Stimulated activated naive B cell treated with anti-CD40 and anti-IgM and Interleukin-4, amounts not matched to agents 10 μg/mL and 1 μg/mL and 100 μg/mL, for 72 hours (primary cell): ENCODE measurements at regions not wholly inside any gene's neighbourhood (a gene's known extent, or its start where the extent isn't known, plus 50 kb on each side); places are given as distances from the start of the nearest gene placed in this dataset.
"Not testable (repeated sequence)": the region's sequence is repeated elsewhere in the genome, so short reads cannot be mapped to it uniquely, and the experiment has no call there.

Experiments
- ATAC-seq, 2 donors: fragments of 150-1000 bp; cut with Tn5 transposase; replicated peaks; 2 replicates each; pipeline ENCODE4 v1.10.0; 2021; ENCODE audit warnings: moderate library complexity in 1 of 2
- DNase-seq: peaks from one replicate; pipeline ENCODE4 v3.0.0; 2021
- H3K27ac Mint-ChIP-seq: one replicate; pipeline ENCODE4 v1.8.0; 2022; ENCODE audit warnings: mild to moderate bottlenecking, mixed read lengths
- H3K27me3 Mint-ChIP-seq, 2 donors: one replicate each; pipeline ENCODE4 v1.8.0; 2022; ENCODE audit warnings: mixed read lengths in 2 of 2
- H3K36me3 Mint-ChIP-seq, 2 donors: one replicate each; pipeline ENCODE4 v1.8.0; 2022; ENCODE audit warnings: mixed read lengths in 2 of 2, mild to moderate bottlenecking in 1 of 2
- H3K4me1 Mint-ChIP-seq, 2 donors: one replicate each; pipeline ENCODE4 v1.8.0; 2022; ENCODE audit warnings: mixed read lengths in 2 of 2, mild to moderate bottlenecking in 1 of 2
- H3K4me3 Mint-ChIP-seq, 2 donors: one replicate each; pipeline ENCODE4 v1.8.0; 2022; ENCODE audit warnings: mild to moderate bottlenecking in 2 of 2, mixed read lengths in 2 of 2, moderate library complexity in 1 of 2
- H3K9me3 Mint-ChIP-seq, 2 donors: one replicate each; pipeline ENCODE4 v1.8.0; 2022; ENCODE audit warnings: mixed read lengths in 2 of 2, mild to moderate bottlenecking in 1 of 2

- no peaks in the 10 kb centered on the region for H3K27me3 Mint-ChIP-seq
- no peak overlapping the region for H3K4me3 Mint-ChIP-seq
- no peaks in the 10 kb centered on the region for H3K4me1 Mint-ChIP-seq
- no peaks in the 10 kb centered on the region for H3K36me3 Mint-ChIP-seq
- DNase-seq (no peak), ATAC-seq (no peak)
- no peak overlapping the region for H3K27ac Mint-ChIP-seq
- peaks cover 4 to 7% of the 10 kb centered on the region in 2 donors for H3K9me3 Mint-ChIP-seq
Observed at GRCh38 chr14:38556252-38556651, 300.4 kb upstream of the CLEC14A start.

GRCh38 chr14:38554026-38554425 is 298.1 kb upstream of the CLEC14A start:
- Mint-ChIP-seq H3K9me3 (peaks cover 3 to 4% of the 10 kb centered on the region in 2 donors), H3K27me3 (no peaks in the 10 kb centered on the region), H3K36me3 (no peaks in the 10 kb centered on the region), H3K4me3 (no peak overlapping the region), H3K27ac (no peak overlapping the region), H3K4me1 (no peaks in the 10 kb centered on the region)
- ATAC-seq (no peak), DNase-seq (no peak)

- Mint-ChIP-seq H3K4me1 (no peaks in the 10 kb centered on the region), H3K9me3 (peaks cover 0 to 2% of the 10 kb centered on the region in 2 donors), H3K27me3 (no peaks in the 10 kb centered on the region), H3K4me3 (no peak overlapping the region), H3K27ac (no peak overlapping the region), H3K36me3 (no peaks in the 10 kb centered on the region)
- ATAC-seq (no peak), DNase-seq (no peak)
Observed at GRCh38 chr14:38553586-38553985, 297.7 kb upstream of the CLEC14A start.

- H3K9me3 Mint-ChIP-seq: peaks cover 0 to 2% of the 10 kb centered on the region in 2 donors
Observed at GRCh38 chr14:38549564-38549963, 293.7 kb upstream of the CLEC14A start.

GRCh38 chr14:38547961-38548490 is 292.1 kb upstream of the CLEC14A start:
- H3K4me1 Mint-ChIP-seq: no peaks in the 10 kb centered on the region
- H3K36me3 Mint-ChIP-seq: no peaks in the 10 kb centered on the region
- H3K27me3 Mint-ChIP-seq: no peaks in the 10 kb centered on the region
- no peak overlapping the region for H3K27ac Mint-ChIP-seq
- H3K4me3 Mint-ChIP-seq: no peak overlapping the region
- ATAC-seq (no peak), DNase-seq (no peak)
- peaks cover 0 to 4% of the 10 kb centered on the region in 2 donors for H3K9me3 Mint-ChIP-seq

More at GRCh38 chr14:38549564-38549963, 293.7 kb upstream of the CLEC14A start:
- H3K27ac Mint-ChIP-seq: no peak overlapping the region
- ATAC-seq (no peak), DNase-seq (no peak)
- no peak overlapping the region for H3K4me3 Mint-ChIP-seq
- H3K27me3 Mint-ChIP-seq: no peaks in the 10 kb centered on the region
- no peaks in the 10 kb centered on the region for H3K4me1 Mint-ChIP-seq
- H3K36me3 Mint-ChIP-seq: no peaks in the 10 kb centered on the region

GRCh38 chr14:38546932-38547551 is 291.1 kb upstream of the CLEC14A start:
- H3K27me3 Mint-ChIP-seq: no peaks in the 10 kb centered on the region
- H3K36me3 Mint-ChIP-seq: no peaks in the 10 kb centered on the region
- no peak overlapping the region for H3K27ac Mint-ChIP-seq
- H3K4me1 Mint-ChIP-seq: no peaks in the 10 kb centered on the region
- DNase-seq (no peak), ATAC-seq (no peak)
- no peak overlapping the region for H3K4me3 Mint-ChIP-seq
- H3K9me3 Mint-ChIP-seq: peaks cover 0 to 5% of the 10 kb centered on the region in 2 donors

- Mint-ChIP-seq H3K4me3 (no peak overlapping the region), H3K27ac (no peak overlapping the region), H3K36me3 (no peaks in the 10 kb centered on the region), H3K27me3 (no peaks in the 10 kb centered on the region), H3K4me1 (no peaks in the 10 kb centered on the region), H3K9me3 (peaks cover 0 to 8% of the 10 kb centered on the region in 2 donors)
- DNase-seq (no peak), ATAC-seq (no peak)
Observed at GRCh38 chr14:38544776-38545175, 288.9 kb upstream of the CLEC14A start.

- not testable (repeated sequence) for H3K36me3 Mint-ChIP-seq, H3K9me3 Mint-ChIP-seq, ATAC-seq, H3K27ac Mint-ChIP-seq, DNase-seq, H3K4me1 Mint-ChIP-seq, H3K27me3 Mint-ChIP-seq, H3K4me3 Mint-ChIP-seq
Observed at GRCh38 chr14:38543851-38544250, 288.0 kb upstream of the CLEC14A start.

- not testable (repeated sequence) for H3K27ac Mint-ChIP-seq, H3K27me3 Mint-ChIP-seq, H3K36me3 Mint-ChIP-seq, ATAC-seq, H3K4me1 Mint-ChIP-seq, H3K9me3 Mint-ChIP-seq, H3K4me3 Mint-ChIP-seq, DNase-seq
Observed at GRCh38 chr14:38538053-38538452, 282.2 kb upstream of the CLEC14A start.

GRCh38 chr14:38536376-38537038 is 280.6 kb upstream of the CLEC14A start:
- no peak overlapping the region for H3K4me3 Mint-ChIP-seq
- H3K9me3 Mint-ChIP-seq: no peaks in the 10 kb centered on the region
- no peak for DNase-seq
- ATAC-seq: no peak
- H3K27me3 Mint-ChIP-seq: no peaks in the 10 kb centered on the region
- H3K4me1 Mint-ChIP-seq: no peaks in the 10 kb centered on the region
- H3K36me3 Mint-ChIP-seq: no peaks in the 10 kb centered on the region
- no peak overlapping the region for H3K27ac Mint-ChIP-seq

GRCh38 chr14:38528582-38528981 is 272.7 kb upstream of the CLEC14A start:
- H3K36me3 Mint-ChIP-seq: no peaks in the 10 kb centered on the region

GRCh38 chr14:38527502-38527878 is 271.6 kb upstream of the CLEC14A start:
- H3K4me1 Mint-ChIP-seq: no peaks in the 10 kb centered on the region
- ATAC-seq (no peak), DNase-seq (no peak)
- no peak overlapping the region for H3K4me3 Mint-ChIP-seq
- no peaks in the 10 kb centered on the region for H3K27me3 Mint-ChIP-seq
- peaks cover 0 to 7% of the 10 kb centered on the region in 2 donors for H3K9me3 Mint-ChIP-seq
- no peaks in the 10 kb centered on the region for H3K36me3 Mint-ChIP-seq
- H3K27ac Mint-ChIP-seq: no peak overlapping the region

More at GRCh38 chr14:38528582-38528981, 272.7 kb upstream of the CLEC14A start:
- peaks cover 0 to 7% of the 10 kb centered on the region in 2 donors for H3K9me3 Mint-ChIP-seq
- no peaks in the 10 kb centered on the region for H3K4me1 Mint-ChIP-seq
- H3K4me3 Mint-ChIP-seq: no peak overlapping the region
- DNase-seq: no peak
- no peaks in the 10 kb centered on the region for H3K27me3 Mint-ChIP-seq
- H3K27ac Mint-ChIP-seq: no peak overlapping the region
- ATAC-seq: no peak

- Mint-ChIP-seq H3K4me3 (no peak overlapping the region), H3K36me3 (no peaks in the 10 kb centered on the region), H3K27me3 (no peaks in the 10 kb centered on the region), H3K4me1 (no peaks in the 10 kb centered on the region), H3K9me3 (peaks cover 0 to 7% of the 10 kb centered on the region in 2 donors), H3K27ac (no peak overlapping the region)
- no peak for DNase-seq
- no peak for ATAC-seq
Observed at GRCh38 chr14:38526826-38527501, 271.1 kb upstream of the CLEC14A start.

GRCh38 chr14:38524636-38525509 is 269.0 kb upstream of the CLEC14A start:
- Mint-ChIP-seq H3K4me1 (no peaks in the 10 kb centered on the region), H3K27me3 (no peaks in the 10 kb centered on the region), H3K4me3 (no peak overlapping the region), H3K36me3 (no peaks in the 10 kb centered on the region), H3K27ac (no peak overlapping the region), H3K9me3 (peaks cover 0 to 7% of the 10 kb centered on the region in 2 donors)
- no peak for ATAC-seq
- no peak for DNase-seq
